Calu3 (cell line): ENCODE measurements at regions not wholly inside any gene's neighbourhood (a gene's known extent, or its start where the extent isn't known, plus 50 kb on each side); places are given as distances from the start of the nearest gene placed in this dataset.

ENCODE experiments used
- BruUV-seq: library from RNA; stranded (reverse); fragments of 400-500 nt; replicated peaks from 2 replicates; lab custom pipeline; 2021; lab: Mats Ljungman, UMichigan
- CTCF ChIA-PET: fragments of 300-600 bp; sonication (Branson Sonifier 250); formaldehyde crosslinking; loops from one replicate; lab custom pipeline; 2022; ENCODE audit warnings: antibody characterized with exemption; lab: Charles Lee
- DNase-seq: peaks from one replicate; pipeline ENCODE4 v3.0.0; 2022
- H3K27ac Mint-ChIP-seq: one replicate; pipeline ENCODE4 v1.8.0; 2022; ENCODE audit warnings: mixed read lengths; ENCODE audit not compliant: unreplicated experiment
- H3K27me3 Mint-ChIP-seq: one replicate; pipeline ENCODE4 v1.8.0; 2022; ENCODE audit warnings: mixed read lengths; ENCODE audit not compliant: unreplicated experiment
- H3K36me3 Mint-ChIP-seq: one replicate; pipeline ENCODE4 v1.8.0; 2022; ENCODE audit warnings: mild to moderate bottlenecking, moderate library complexity, mixed read lengths; ENCODE audit not compliant: insufficient read depth, unreplicated experiment
- H3K4me1 Mint-ChIP-seq: one replicate; pipeline ENCODE4 v1.8.0; 2022; ENCODE audit warnings: mild to moderate bottlenecking, low read depth, mixed read lengths; ENCODE audit not compliant: unreplicated experiment
- H3K4me3 Mint-ChIP-seq: one replicate; pipeline ENCODE4 v1.8.0; 2022; ENCODE audit warnings: mild to moderate bottlenecking, low read depth, moderate library complexity, mixed read lengths; ENCODE audit not compliant: unreplicated experiment
- H3K9me3 Mint-ChIP-seq: one replicate; pipeline ENCODE4 v1.8.0; 2022; ENCODE audit warnings: low read depth, mixed read lengths; ENCODE audit not compliant: unreplicated experiment
- CTCF ChIP-seq: fragments of 200-600 bp; IDR thresholded peaks from one replicate; pipeline ENCODE4 v1.8.0; 2022; ENCODE audit warnings: antibody characterized with exemption; ENCODE audit not compliant: unreplicated experiment
- intact Hi-C: fragments of 100-400 bp; cut with micrococcal nuclease; formaldehyde crosslinking; loops from one replicate; pipeline ENCODE4 v1.10.0; 2022; ENCODE audit not compliant: unreplicated experiment

GRCh38 chr14:28412077-28412476 lies 354.5 kb upstream of the FOXG1 start:
- Mint-ChIP-seq H3K4me1 (no peaks in the 10 kb centered on the region), H3K27me3 (no peaks in the 10 kb centered on the region), H3K9me3 (peaks cover 8% of the 10 kb centered on the region), H3K27ac (no peak overlapping the region), H3K36me3 (no peaks in the 10 kb centered on the region), H3K4me3 (no peak overlapping the region)
- no TSS peak for BruUV-seq
- CTCF ChIA-PET, result no interaction called here
- DNase-seq, result no peak
- TF ChIP-seq CTCF, result no peak
- intact Hi-C loops, result no loop called here

- Mint-ChIP-seq H3K27me3 (no peaks in the 10 kb centered on the region), H3K36me3 (no peaks in the 10 kb centered on the region), H3K9me3 (peaks cover 3% of the 10 kb centered on the region), H3K4me1 (no peaks in the 10 kb centered on the region), H3K4me3 (no peak overlapping the region), H3K27ac (no peak overlapping the region)
- no peak for DNase-seq
- no TSS peak for BruUV-seq
- TF ChIP-seq CTCF, result no peak
- CTCF ChIA-PET, result no interaction called here
- intact Hi-C loops, result no loop called here
Observed at GRCh38 chr14:28426960-28427359, 339.6 kb upstream of the FOXG1 start.

GRCh38 chr14:28436821-28437220 lies 329.8 kb upstream of the FOXG1 start:
- CTCF ChIA-PET, result interaction anchor here (1.5 kb wide), 1 partner anchor 9 kb away, joined by 3 read pairs; no protein-coding TSS in a partner anchor
- BruUV-seq, result no TSS peak
- DNase-seq, result no peak
- Mint-ChIP-seq H3K4me1 (no peaks in the 10 kb centered on the region), H3K27me3 (no peaks in the 10 kb centered on the region), H3K27ac (no peak overlapping the region), H3K4me3 (no peak overlapping the region), H3K9me3 (peaks cover 4% of the 10 kb centered on the region), H3K36me3 (no peaks in the 10 kb centered on the region)
- intact Hi-C loops, result no loop called here
- TF ChIP-seq CTCF, result no peak

- no peaks in the 10 kb centered on the region for H3K4me1 Mint-ChIP-seq
Observed at GRCh38 chr14:28461389-28461788, 305.2 kb upstream of the FOXG1 start.

More at GRCh38 chr14:28461389-28461788, 305.2 kb upstream of the FOXG1 start:
- Mint-ChIP-seq H3K27me3 (no peaks in the 10 kb centered on the region), H3K27ac (no peak overlapping the region), H3K4me3 (no peak overlapping the region), H3K36me3 (no peaks in the 10 kb centered on the region), H3K9me3 (no peaks in the 10 kb centered on the region)
- no TSS peak for BruUV-seq
- CTCF ChIA-PET, result no interaction called here
- intact Hi-C loops, result no loop called here
- no peak for TF ChIP-seq CTCF
- no peak for DNase-seq
